ENCODE measurements at regions not wholly inside any gene's neighbourhood (a gene's known extent, or its start where the extent isn't known, plus 50 kb on each side); places are given as distances from the start of the nearest gene placed in this dataset.

GRCh38 chr3:51621091-51621892 is 49.8 kb upstream of the TEX264 start:
- no peaks in the 10 kb centered on the region for H3K4me1 ChIP-seq (replicated peaks in 1 of 2)
- WGBS, 10 experiments = 20 to 100% (median 80%) methylated on average over 1 to 2 of the region's 2 CpGs; no CpG with 5 or more reads in 1 of the 10 experiments
- no peak overlapping the region for H3K4me3 ChIP-seq
- ATAC-seq (replicated peaks in 6 of 8) = no peak
- H3K27ac ChIP-seq = no peak overlapping the region
- in situ Hi-C loops (cut with MboI; ENCODE audit: low pct_unique_long_range_greater_than_20kb in 2 of 9, low sequenced_read_pairs in 9 of 9, unreplicated experiment in 9 of 9) = no loop called here

Data from motor neuron (in vitro differentiated cells).